H9 (cell line): ENCODE measurements at regions not wholly inside any gene's neighbourhood (a gene's known extent, or its start where the extent isn't known, plus 50 kb on each side); places are given as distances from the start of the nearest gene placed in this dataset.

Experiments
- DNase-seq: peaks from one replicate; pipeline ENCODE4 v3.0.0-alpha.2; 2017
- H2AFZ ChIP-seq: one replicate; pipeline ENCODE4 v1.6.1; 2013; ENCODE audit warnings: mild to moderate bottlenecking, low read length, control low read depth, moderate library complexity
- H2AK5ac ChIP-seq: 2 replicates; pipeline ENCODE4 v1.6.1; 2013; ENCODE audit warnings: low read length, control low read depth, mixed read lengths; ENCODE audit not compliant: insufficient read length
- H2BK120ac ChIP-seq: one replicate; pipeline ENCODE4 v1.6.1; 2013; ENCODE audit warnings: low read depth, mild to moderate bottlenecking, low read length, control low read depth, inconsistent platforms; ENCODE audit not compliant: poor library complexity, severe bottlenecking
- H2BK12ac ChIP-seq: 2 replicates; pipeline ENCODE4 v1.6.1; 2013; ENCODE audit warnings: low read length, control low read depth, mixed read lengths, low read depth; ENCODE audit not compliant: insufficient read length
- H2BK15ac ChIP-seq: 2 replicates; pipeline ENCODE4 v1.6.1; 2013; ENCODE audit warnings: low read depth, low read length, control low read depth
- H2BK20ac ChIP-seq: one replicate; pipeline ENCODE4 v1.6.1; 2013; ENCODE audit warnings: low read depth, mild to moderate bottlenecking, low read length, control low read depth, inconsistent platforms; ENCODE audit not compliant: poor library complexity, severe bottlenecking
- H2BK5ac ChIP-seq: 2 replicates; pipeline ENCODE4 v1.6.1; 2013; ENCODE audit warnings: low read length, control low read depth, mixed read lengths; ENCODE audit not compliant: insufficient read length
- H3K14ac ChIP-seq: 2 replicates; pipeline ENCODE4 v1.6.1; 2013; ENCODE audit warnings: low read length, control low read depth; ENCODE audit not compliant: insufficient read depth
- H3K18ac ChIP-seq: 2 replicates; pipeline ENCODE4 v1.6.1; 2013; ENCODE audit warnings: low read depth, mild to moderate bottlenecking, mixed read lengths, low read length, control low read depth; ENCODE audit not compliant: insufficient read length
- H3K23ac ChIP-seq: 2 replicates; pipeline ENCODE4 v1.6.1; 2013; ENCODE audit warnings: low read length, control low read depth, mixed read lengths, low read depth; ENCODE audit not compliant: insufficient read length
- H3K23me2 ChIP-seq: 2 replicates; pipeline ENCODE4 v1.6.1; 2013; ENCODE audit warnings: low read depth, mild to moderate bottlenecking, mixed read lengths, low read length, control low read depth; ENCODE audit not compliant: insufficient read length, poor library complexity, severe bottlenecking
- H3K27ac ChIP-seq: 2 replicates; pipeline ENCODE4 v1.5.1; 2013; ENCODE audit warnings: low read length, control low read depth, mixed read lengths, low read depth; ENCODE audit not compliant: insufficient read length
- H3K27me3 ChIP-seq: 2 replicates; pipeline ENCODE4 v1.6.1; 2013; ENCODE audit warnings: low read length, control low read depth, inconsistent platforms; ENCODE audit not compliant: insufficient read depth
- H3K4ac ChIP-seq: 2 replicates; pipeline ENCODE4 v1.6.1; 2013; ENCODE audit warnings: low read depth, mild to moderate bottlenecking, control low read depth, inconsistent platforms, low read length, moderate library complexity
- H3K4me1 ChIP-seq: 2 replicates; pipeline ENCODE4 v1.6.1; 2013; ENCODE audit warnings: low read length, control low read depth, inconsistent platforms; ENCODE audit not compliant: insufficient read depth
- H3K4me2 ChIP-seq: 2 replicates; pipeline ENCODE4 v1.6.1; 2013; ENCODE audit warnings: low read length, control low read depth, mixed read lengths; ENCODE audit not compliant: insufficient read length, insufficient read depth
- H3K56ac ChIP-seq: 2 replicates; pipeline ENCODE4 v1.6.1; 2013; ENCODE audit warnings: low read depth, mild to moderate bottlenecking, mixed read lengths, low read length, control low read depth; ENCODE audit not compliant: insufficient read length
- H3K79me1 ChIP-seq: 2 replicates; pipeline ENCODE4 v1.6.1; 2013; ENCODE audit warnings: low read depth, mild to moderate bottlenecking, moderate library complexity, low read length, control low read depth, inconsistent platforms; ENCODE audit not compliant: insufficient read depth, poor library complexity, severe bottlenecking
- H3K79me2 ChIP-seq: 2 replicates; pipeline ENCODE4 v1.6.1; 2013; ENCODE audit warnings: low read length, control low read depth, inconsistent platforms; ENCODE audit not compliant: insufficient read depth
- H3K9ac ChIP-seq: 2 replicates; pipeline ENCODE4 v1.6.1; 2013; ENCODE audit warnings: low read length, control low read depth, mixed read lengths; ENCODE audit not compliant: insufficient read length; ENCODE audit errors: extremely low read depth
- H3K9me3 ChIP-seq: one replicate; pipeline ENCODE4 v1.6.1; 2013; ENCODE audit warnings: low read depth, low read length, inconsistent platforms; ENCODE audit not compliant: control insufficient read depth
- H3T11ph ChIP-seq: one replicate; pipeline ENCODE4 v1.6.1; 2013; ENCODE audit warnings: mild to moderate bottlenecking, low read length, control low read depth, inconsistent platforms
- H4K20me1 ChIP-seq: one replicate; pipeline ENCODE4 v1.6.1; 2013; ENCODE audit not compliant: control insufficient read depth, insufficient read length, insufficient read depth
- H4K5ac ChIP-seq: 2 replicates; pipeline ENCODE4 v1.6.1; 2013; ENCODE audit warnings: low read depth, mild to moderate bottlenecking, mixed read lengths, low read length, control low read depth; ENCODE audit not compliant: insufficient read length
- H4K8ac ChIP-seq: replicated peaks from 2 replicates; pipeline ENCODE4 v1.6.1; 2013; ENCODE audit warnings: low read length, control low read depth, mixed read lengths, low read depth; ENCODE audit not compliant: insufficient read length
- H4K91ac ChIP-seq: 2 replicates; pipeline ENCODE4 v1.6.1; 2013; ENCODE audit warnings: low read depth, mild to moderate bottlenecking, moderate library complexity, mixed read lengths, low read length, control low read depth; ENCODE audit not compliant: insufficient read length
- H3K27ac Mint-ChIP-seq, 3 experiments: 2 replicates in 2 of 3; 3 replicates in 1 of 3; pipeline ENCODE4 v1.8.0; 2020 to 2021; ENCODE audit warnings: mixed read lengths in 3 of 3, mild to moderate bottlenecking in 1 of 3, moderate library complexity in 1 of 3
- H3K27me3 Mint-ChIP-seq: 2 replicates; pipeline ENCODE4 v1.8.0; 2021; ENCODE audit warnings: low read depth, mild to moderate bottlenecking, moderate library complexity, mixed read lengths
- H3K36me3 Mint-ChIP-seq, 3 experiments: 2 replicates in 2 of 3; 3 replicates in 1 of 3; pipeline ENCODE4 v1.8.0; 2020 to 2021; ENCODE audit warnings: low read depth in 3 of 3, mixed read lengths in 3 of 3; ENCODE audit not compliant: insufficient read depth in 1 of 3
- H3K4me1 Mint-ChIP-seq, 2 experiments: 2 replicates each; pipeline ENCODE4 v1.8.0; 2020; ENCODE audit warnings: mixed read lengths in 2 of 2
- H3K4me3 Mint-ChIP-seq, 2 experiments: 2 replicates in 1 of 2; 3 replicates in 1 of 2; pipeline ENCODE4 v1.8.0; 2020 to 2021; ENCODE audit warnings: mild to moderate bottlenecking in 2 of 2, mixed read lengths in 2 of 2, moderate library complexity in 1 of 2
- H3K9me3 Mint-ChIP-seq, 2 experiments: 2 replicates in 1 of 2; 3 replicates in 1 of 2; pipeline ENCODE4 v1.8.0; 2020; ENCODE audit warnings: mild to moderate bottlenecking in 2 of 2, mixed read lengths in 2 of 2, moderate library complexity in 1 of 2
- CTCF ChIP-seq: fragments of 200-600 bp; sonication (generic); conservative IDR thresholded peaks from 3 replicates; pipeline ENCODE4 v1.8.0; 2021; ENCODE audit warnings: antibody characterized with exemption, mild to moderate bottlenecking
- WGBS: extraction: QIAGEN DNeasy Blood & Tissue Kit; methylation state at CpG from one replicate; pipeline ENCODE4 v1.1.7; 2013; ENCODE audit warnings: missing lambda C conversion rate, low lambda C conversion rate, mixed read lengths; ENCODE audit not compliant: insufficient read length; ENCODE audit errors: extremely low coverage; 5-methylcytosine and 5-hydroxymethylcytosine counted together

GRCh38 chr17:70314096-70314495 is 144.8 kb downstream of the KCNJ2 start:
- no peaks in the 10 kb centered on the region; the same call in 1 of the 2 replicates for H3K4me1 ChIP-seq
- peaks cover 6 to 9% of the 10 kb centered on the region in 2 experiments for H3K4me1 Mint-ChIP-seq
- H4K91ac ChIP-seq: no peak overlapping the region
- H3K4me3 Mint-ChIP-seq: no peak overlapping the region
- no peaks in the 10 kb centered on the region for H3K79me2 ChIP-seq
- no peak overlapping the region for H2BK12ac ChIP-seq
- WGBS: no CpG with 5 or more reads among the region's 2 CpGs
- no peaks in the 10 kb centered on the region for H3K27me3 Mint-ChIP-seq
- H3K27ac ChIP-seq: no peak overlapping the region
- no peak overlapping the region for H3K14ac ChIP-seq
- no peak overlapping the region for H2BK5ac ChIP-seq
- H3K9me3 Mint-ChIP-seq: no peaks in the 10 kb centered on the region; a peak in 1 of 5 replicates
- H4K8ac ChIP-seq: no peak overlapping the region
- no peak overlapping the region for H3T11ph ChIP-seq
- no peak for TF ChIP-seq CTCF
- no peak overlapping the region for H4K5ac ChIP-seq
- H2BK120ac ChIP-seq: no peak overlapping the region
- no peak overlapping the region; a peak in 1 of 7 replicates for H3K27ac Mint-ChIP-seq
- no peak overlapping the region for H2AFZ ChIP-seq
- H3K56ac ChIP-seq: no peak overlapping the region
- no peaks in the 10 kb centered on the region for H3K9me3 ChIP-seq
- H2BK15ac ChIP-seq: no peak overlapping the region
- H3K4me2 ChIP-seq: no peak overlapping the region
- no peaks in the 10 kb centered on the region for H4K20me1 ChIP-seq
- H3K79me1 ChIP-seq: no peaks in the 10 kb centered on the region
- no peak overlapping the region for H3K4ac ChIP-seq
- no peak overlapping the region for H3K9ac ChIP-seq
- no peak overlapping the region for H2BK20ac ChIP-seq
- H3K36me3 Mint-ChIP-seq: no peaks in the 10 kb centered on the region
- H2AK5ac ChIP-seq: no peak overlapping the region
- no peak for DNase-seq
- H3K23ac ChIP-seq: no peak overlapping the region
- no peaks in the 10 kb centered on the region for H3K23me2 ChIP-seq
- no peak overlapping the region for H3K18ac ChIP-seq
- H3K27me3 ChIP-seq: no peaks in the 10 kb centered on the region
